ENCODE measurements at regions not wholly inside any gene's neighbourhood (a gene's known extent, or its start where the extent isn't known, plus 50 kb on each side); places are given as distances from the start of the nearest gene placed in this dataset.
A peak's percentile ranks its signal among the peaks of the same experiment; 100 is the strongest.

- no peak for TF ChIP-seq PPARG (CRISPR knock-in tag; conservative IDR thresholded peaks at IDR 0.05)
- TF ChIP-seq HMG20A (CRISPR knock-in tag; IDR thresholded peaks at IDR 0.05; ENCODE audit: borderline replicate concordance) = 0 out of 2 replicates have a peak, but pooled peaks have one; percentile 40
- no peak for TF ChIP-seq ZNF260 (CRISPR knock-in tag; IDR thresholded peaks at IDR 0.05; ENCODE audit: borderline replicate concordance, low read depth)
- no peak for TF ChIP-seq ZNF225 (CRISPR knock-in tag; IDR thresholded peaks at IDR 0.05)
- no peak for TF ChIP-seq PHB2 (IDR thresholded peaks at IDR 0.05; ENCODE audit: partially characterized antibody)
These were observed 359.1 kb downstream of the ZNF674 start (continued) for GRCh38 chrX:46185923-46186810.

GRCh38 chrX:46184749-46185148 lies 360.5 kb downstream of the ZNF674 start:
- no peak overlapping the region for H3K27ac ChIP-seq (ENCODE audit: extremely low read length, insufficient read depth, low read length)
- POLR2A ChIA-PET = no interaction called here
- no peaks in the 10 kb centered on the region for H3K27me3 ChIP-seq (ENCODE audit: control insufficient read depth in 1 of 2, insufficient read depth in 2 of 2, low read length in 2 of 2)
- no TSS peak for BruUV-seq (replicated peaks)
- 93% methylated on average over 2 of the region's 2 CpGs for WGBS (ENCODE audit: low lambda C conversion rate)
- in situ Hi-C loops (cut with HindIII; ENCODE audit: extremely low pct_ligation_motif_present, low pct_unique_long_range_greater_than_20kb) (no loop called here), intact Hi-C loops (cut with micrococcal nuclease; ENCODE audit: unreplicated experiment) (loop anchor here (10.0 kb wide), 1 partner anchor 140 kb away; no protein-coding TSS in a partner anchor)
- no peaks in the 10 kb centered on the region for H4K20me1 ChIP-seq (ENCODE audit: insufficient read depth, low read length)
- no peaks in the 10 kb centered on the region for H3K9me3 ChIP-seq (ENCODE audit: low read length)
- DNase-seq (ENCODE audit: low spot score) (no peak), FAIRE-seq (no peak), ATAC-seq (no peak)
- H3K36me3 ChIP-seq (replicated peaks in 1 of 2; ENCODE audit: control insufficient read depth in 1 of 2, insufficient read depth in 2 of 2, low read length in 2 of 2) = no peaks in the 10 kb centered on the region
- no peak overlapping the region for H2AFZ ChIP-seq (ENCODE audit: low read length)
- TF ChIP-seq MATR3 (CRISPR knock-in tag; IDR thresholded peaks at IDR 0.05) (no peak), TRAFD1 (CRISPR knock-in tag; IDR thresholded peaks at IDR 0.05; ENCODE audit: borderline replicate concordance) (no peak), SP5 (CRISPR knock-in tag; IDR thresholded peaks at IDR 0.05; ENCODE audit: borderline replicate concordance, low read depth) (no peak), MED13 (CRISPR knock-in tag; IDR thresholded peaks at IDR 0.05) (no peak), ZFY (CRISPR knock-in tag; IDR thresholded peaks at IDR 0.05) (no peak), ZNF792 (CRISPR knock-in tag; IDR thresholded peaks at IDR 0.05) (no peak), ZNF362 (CRISPR knock-in tag; IDR thresholded peaks at IDR 0.05; ENCODE audit: borderline replicate concordance) (no peak), SOX6 (IDR thresholded peaks at IDR 0.05) (no peak), SOX6 (CRISPR knock-in tag; IDR thresholded peaks at IDR 0.05) (no peak), ZEB1 (IDR thresholded peaks at IDR 0.05; ENCODE audit: insufficient replicate concordance, low read depth) (no peak), ZNF572 (CRISPR knock-in tag; IDR thresholded peaks at IDR 0.05) (no peak), CEBPG (CRISPR knock-in tag; IDR thresholded peaks at IDR 0.05) (no peak), CCDC6 (CRISPR knock-in tag; IDR thresholded peaks at IDR 0.05) (no peak)
- no peaks in the 10 kb centered on the region for H3K79me2 ChIP-seq (ENCODE audit: insufficient read depth, low read length)
- CTCF ChIA-PET (ENCODE audit: low intra/inter-chr PET ratio, low total read pairs) = no interaction called here
- no peak overlapping the region for H3K4me2 ChIP-seq (ENCODE audit: low read depth, low read length)
- no peak overlapping the region for H3K9ac ChIP-seq (ENCODE audit: insufficient read depth, low read depth, low read length)
- no peak overlapping the region for H3K4me3 ChIP-seq (replicated peaks in 1 of 3; ENCODE audit: insufficient read depth in 1 of 3, low read depth in 2 of 3, low read length in 3 of 3)
- peaks cover 28% of the 10 kb centered on the region for H3K4me1 ChIP-seq (ENCODE audit: insufficient read depth, low read length)
